Activated T-helper 2 cell treated with anti-CD3 and anti-CD28 coated beads, Interferon-gamma antibody, Interleukin-2, Interleukin-4, amounts not matched to agents 10 μg/mL and 5 μg/mL and 100 μg/mL, durations not matched to agents 14 hours and 24 hours and 36 hours (primary cell): ENCODE measurements at regions not wholly inside any gene's neighbourhood (a gene's known extent, or its start where the extent isn't known, plus 50 kb on each side); places are given as distances from the start of the nearest gene placed in this dataset.

Experiments used
- DNase-seq: peaks from one replicate; pipeline ENCODE4 v3.0.0; 2021; ENCODE audit warnings: low spot score
- H3K27ac Mint-ChIP-seq: one replicate; pipeline ENCODE4 v1.8.0; 2021; ENCODE audit warnings: mixed read lengths
- H3K27me3 Mint-ChIP-seq: one replicate; pipeline ENCODE4 v1.8.0; 2021; ENCODE audit warnings: low read depth, mixed read lengths
- H3K36me3 Mint-ChIP-seq: one replicate; pipeline ENCODE4 v1.8.0; 2021; ENCODE audit warnings: low read depth, mixed read lengths
- H3K4me1 Mint-ChIP-seq: one replicate; pipeline ENCODE4 v1.8.0; 2021; ENCODE audit warnings: low read depth, mixed read lengths
- H3K4me3 Mint-ChIP-seq: one replicate; pipeline ENCODE4 v1.8.0; 2021; ENCODE audit warnings: low read depth, mild to moderate bottlenecking, moderate library complexity, mixed read lengths
- H3K9me3 Mint-ChIP-seq: one replicate; pipeline ENCODE4 v1.8.0; 2021; ENCODE audit warnings: mixed read lengths
- intact Hi-C: fragments of 100-400 bp; cut with micrococcal nuclease; formaldehyde crosslinking; loops from one replicate; pipeline ENCODE4 v1.15.1; 2023

GRCh38 chr3:96169111-96169766, 645.2 kb upstream of the EPHA6 start:
- H3K27me3 Mint-ChIP-seq: no peaks in the 10 kb centered on the region

GRCh38 chr3:96172917-96173316, 641.5 kb upstream of the EPHA6 start:
- Mint-ChIP-seq H3K27me3 (no peaks in the 10 kb centered on the region), H3K36me3 (no peaks in the 10 kb centered on the region), H3K27ac (no peak overlapping the region), H3K4me1 (no peaks in the 10 kb centered on the region), H3K9me3 (peaks cover 33% of the 10 kb centered on the region), H3K4me3 (no peak overlapping the region)
- no peak for DNase-seq
- intact Hi-C loops: no loop called here

More at GRCh38 chr3:96169111-96169766, 645.2 kb upstream of the EPHA6 start:
- no peak for DNase-seq
- Mint-ChIP-seq H3K4me1 (no peaks in the 10 kb centered on the region), H3K27ac (no peak overlapping the region), H3K9me3 (peaks cover 19% of the 10 kb centered on the region), H3K4me3 (no peak overlapping the region), H3K36me3 (no peaks in the 10 kb centered on the region)
- intact Hi-C loops: no loop called here

- Mint-ChIP-seq H3K27ac (no peak overlapping the region), H3K27me3 (no peaks in the 10 kb centered on the region), H3K4me3 (no peak overlapping the region), H3K4me1 (no peaks in the 10 kb centered on the region), H3K36me3 (no peaks in the 10 kb centered on the region), H3K9me3 (peaks cover 32% of the 10 kb centered on the region)
- no peak for DNase-seq
- intact Hi-C loops: no loop called here
Measured at GRCh38 chr3:96175500-96175899, 638.9 kb upstream of the EPHA6 start.

- intact Hi-C loops: no loop called here
- H3K4me3 Mint-ChIP-seq: no peak overlapping the region
- no peak for DNase-seq
- no peaks in the 10 kb centered on the region for H3K36me3 Mint-ChIP-seq
- peaks cover 19% of the 10 kb centered on the region for H3K9me3 Mint-ChIP-seq
- no peaks in the 10 kb centered on the region for H3K4me1 Mint-ChIP-seq
- no peak overlapping the region for H3K27ac Mint-ChIP-seq
- no peaks in the 10 kb centered on the region for H3K27me3 Mint-ChIP-seq
Measured at GRCh38 chr3:96182756-96183155, 631.6 kb upstream of the EPHA6 start.

- no peak overlapping the region for H3K27ac Mint-ChIP-seq
- intact Hi-C loops: no loop called here
- H3K4me3 Mint-ChIP-seq: no peak overlapping the region
- H3K36me3 Mint-ChIP-seq: no peaks in the 10 kb centered on the region
- no peaks in the 10 kb centered on the region for H3K27me3 Mint-ChIP-seq
- H3K4me1 Mint-ChIP-seq: no peaks in the 10 kb centered on the region
- DNase-seq: no peak
- H3K9me3 Mint-ChIP-seq: peaks cover 17% of the 10 kb centered on the region
Measured at GRCh38 chr3:96183871-96184270, 630.5 kb upstream of the EPHA6 start.

- H3K4me3 Mint-ChIP-seq: no peak overlapping the region
- no peak overlapping the region for H3K27ac Mint-ChIP-seq
- no peaks in the 10 kb centered on the region for H3K36me3 Mint-ChIP-seq
- intact Hi-C loops: no loop called here
- H3K9me3 Mint-ChIP-seq: peaks cover 20% of the 10 kb centered on the region
- DNase-seq: no peak
- H3K27me3 Mint-ChIP-seq: no peaks in the 10 kb centered on the region
- no peaks in the 10 kb centered on the region for H3K4me1 Mint-ChIP-seq
Measured at GRCh38 chr3:96190024-96190616, 624.3 kb upstream of the EPHA6 start.

- intact Hi-C loops: no loop called here
- peaks cover 12% of the 10 kb centered on the region for H3K9me3 Mint-ChIP-seq
- H3K27ac Mint-ChIP-seq: no peak overlapping the region
- no peak overlapping the region for H3K4me3 Mint-ChIP-seq
- H3K4me1 Mint-ChIP-seq: no peaks in the 10 kb centered on the region
- H3K36me3 Mint-ChIP-seq: no peaks in the 10 kb centered on the region
- no peak for DNase-seq
- H3K27me3 Mint-ChIP-seq: no peaks in the 10 kb centered on the region
Measured at GRCh38 chr3:96192966-96193550, 621.3 kb upstream of the EPHA6 start.

- Mint-ChIP-seq H3K4me1 (no peaks in the 10 kb centered on the region), H3K9me3 (peaks cover 42% of the 10 kb centered on the region), H3K27me3 (no peaks in the 10 kb centered on the region), H3K27ac (no peak overlapping the region), H3K36me3 (no peaks in the 10 kb centered on the region), H3K4me3 (no peak overlapping the region)
- no peak for DNase-seq
- intact Hi-C loops: no loop called here
Measured at GRCh38 chr3:96200897-96201296, 613.5 kb upstream of the EPHA6 start.

GRCh38 chr3:96201463-96201862, 612.9 kb upstream of the EPHA6 start:
- Mint-ChIP-seq H3K4me3 (no peak overlapping the region), H3K27me3 (no peaks in the 10 kb centered on the region), H3K9me3 (peaks cover 42% of the 10 kb centered on the region), H3K36me3 (no peaks in the 10 kb centered on the region), H3K4me1 (no peaks in the 10 kb centered on the region), H3K27ac (no peak overlapping the region)
- intact Hi-C loops: no loop called here
- DNase-seq: no peak

- H3K4me1 Mint-ChIP-seq: no peaks in the 10 kb centered on the region
- H3K4me3 Mint-ChIP-seq: no peak overlapping the region
- intact Hi-C loops: no loop called here
- DNase-seq: no peak
- no peaks in the 10 kb centered on the region for H3K27me3 Mint-ChIP-seq
- no peaks in the 10 kb centered on the region for H3K36me3 Mint-ChIP-seq
- H3K27ac Mint-ChIP-seq: no peak overlapping the region
- H3K9me3 Mint-ChIP-seq: peaks cover 46% of the 10 kb centered on the region
Measured at GRCh38 chr3:96202181-96202580, 612.2 kb upstream of the EPHA6 start.

GRCh38 chr3:96209699-96210098, 604.7 kb upstream of the EPHA6 start:
- Mint-ChIP-seq H3K4me1 (no peaks in the 10 kb centered on the region), H3K36me3 (no peaks in the 10 kb centered on the region), H3K27me3 (no peaks in the 10 kb centered on the region), H3K27ac (no peak overlapping the region), H3K4me3 (no peak overlapping the region), H3K9me3 (peaks cover 38% of the 10 kb centered on the region)
- DNase-seq: no peak
- intact Hi-C loops: no loop called here

- no peaks in the 10 kb centered on the region for H3K4me1 Mint-ChIP-seq
- H3K27me3 Mint-ChIP-seq: no peaks in the 10 kb centered on the region
- no peak overlapping the region for H3K27ac Mint-ChIP-seq
- intact Hi-C loops: no loop called here
- no peaks in the 10 kb centered on the region for H3K36me3 Mint-ChIP-seq
- no peak overlapping the region for H3K4me3 Mint-ChIP-seq
- H3K9me3 Mint-ChIP-seq: peaks cover 41% of the 10 kb centered on the region
- no peak for DNase-seq
Measured at GRCh38 chr3:96213393-96213792, 601.0 kb upstream of the EPHA6 start.

- Mint-ChIP-seq H3K4me1 (no peaks in the 10 kb centered on the region), H3K27me3 (no peaks in the 10 kb centered on the region), H3K36me3 (no peaks in the 10 kb centered on the region), H3K27ac (no peak overlapping the region), H3K9me3 (peaks cover 34% of the 10 kb centered on the region), H3K4me3 (no peak overlapping the region)
- DNase-seq: no peak
- intact Hi-C loops: no loop called here
Measured at GRCh38 chr3:96214941-96215340, 599.5 kb upstream of the EPHA6 start.
